ENCODE measurements at regions not wholly inside any gene's neighbourhood (a gene's known extent, or its start where the extent isn't known, plus 50 kb on each side); places are given as distances from the start of the nearest gene placed in this dataset.

DNA sequence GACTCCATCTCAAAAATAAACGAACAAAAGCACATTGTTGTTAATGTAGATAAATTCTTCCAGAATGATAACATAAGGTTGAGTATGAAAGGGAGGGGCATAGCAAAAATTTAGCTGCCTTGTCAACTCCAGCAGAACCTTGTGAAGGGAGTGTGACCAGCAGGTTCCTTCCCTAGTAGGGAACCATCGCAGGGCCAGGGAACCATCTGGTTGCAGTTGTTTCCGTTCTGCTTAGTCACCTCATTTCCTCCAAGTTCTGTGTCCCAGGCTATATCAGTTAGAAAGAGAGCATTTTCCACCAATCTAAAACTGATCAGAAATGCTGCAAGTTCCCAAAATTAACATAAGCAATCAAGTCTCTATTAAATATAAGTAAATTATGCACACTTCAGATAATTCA lies 126.7 kb upstream of the BLID start:
- Histone ChIP-seq H3K4me3 (no peak overlapping the region), H3K27ac (no peak overlapping the region), H3K36me3 (no peaks in the 10 kb centered on the region), H3K9me3 (no peaks in the 10 kb centered on the region), H3K4me1 (no peaks in the 10 kb centered on the region), H3K27me3 (no peaks in the 10 kb centered on the region)
- TF ChIP-seq, protein P1, sequence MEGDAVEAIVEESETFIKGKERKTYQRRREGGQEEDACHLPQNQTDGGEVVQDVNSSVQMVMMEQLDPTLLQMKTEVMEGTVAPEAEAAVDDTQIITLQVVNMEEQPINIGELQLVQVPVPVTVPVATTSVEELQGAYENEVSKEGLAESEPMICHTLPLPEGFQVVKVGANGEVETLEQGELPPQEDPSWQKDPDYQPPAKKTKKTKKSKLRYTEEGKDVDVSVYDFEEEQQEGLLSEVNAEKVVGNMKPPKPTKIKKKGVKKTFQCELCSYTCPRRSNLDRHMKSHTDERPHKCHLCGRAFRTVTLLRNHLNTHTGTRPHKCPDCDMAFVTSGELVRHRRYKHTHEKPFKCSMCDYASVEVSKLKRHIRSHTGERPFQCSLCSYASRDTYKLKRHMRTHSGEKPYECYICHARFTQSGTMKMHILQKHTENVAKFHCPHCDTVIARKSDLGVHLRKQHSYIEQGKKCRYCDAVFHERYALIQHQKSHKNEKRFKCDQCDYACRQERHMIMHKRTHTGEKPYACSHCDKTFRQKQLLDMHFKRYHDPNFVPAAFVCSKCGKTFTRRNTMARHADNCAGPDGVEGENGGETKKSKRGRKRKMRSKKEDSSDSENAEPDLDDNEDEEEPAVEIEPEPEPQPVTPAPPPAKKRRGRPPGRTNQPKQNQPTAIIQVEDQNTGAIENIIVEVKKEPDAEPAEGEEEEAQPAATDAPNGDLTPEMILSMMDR (IDR thresholded peaks at IDR 0.05): no peak
- no peak for DNase-seq (ENCODE audit: low spot score)

DNA sequence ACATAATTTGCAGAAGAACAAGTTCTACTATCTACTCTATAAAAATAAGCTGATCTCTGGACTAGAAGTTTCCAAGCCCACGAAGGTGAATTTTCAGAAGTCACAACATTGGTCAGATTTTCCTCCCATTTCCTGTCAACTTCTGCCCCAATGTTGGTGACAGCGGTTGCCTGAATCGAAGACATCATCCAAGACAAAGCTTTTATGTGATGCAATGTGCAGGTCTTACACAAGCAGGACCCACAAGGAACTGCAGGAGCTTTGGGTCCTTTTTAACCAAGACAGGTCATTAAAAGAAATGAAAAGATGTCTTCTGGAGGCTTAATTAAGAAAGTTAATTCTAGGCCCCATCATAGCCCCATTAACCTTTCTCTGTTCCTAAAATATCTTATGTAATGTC lies 125.6 kb upstream of the BLID start:
- Histone ChIP-seq H3K9me3 (no peaks in the 10 kb centered on the region), H3K36me3 (no peaks in the 10 kb centered on the region), H3K27me3 (no peaks in the 10 kb centered on the region), H3K4me1 (no peaks in the 10 kb centered on the region), H3K4me3 (no peak overlapping the region), H3K27ac (no peak overlapping the region)
- TF ChIP-seq, protein P1 (IDR thresholded peaks at IDR 0.05): no peak
- DNase-seq (ENCODE audit: low spot score): no peak

DNA sequence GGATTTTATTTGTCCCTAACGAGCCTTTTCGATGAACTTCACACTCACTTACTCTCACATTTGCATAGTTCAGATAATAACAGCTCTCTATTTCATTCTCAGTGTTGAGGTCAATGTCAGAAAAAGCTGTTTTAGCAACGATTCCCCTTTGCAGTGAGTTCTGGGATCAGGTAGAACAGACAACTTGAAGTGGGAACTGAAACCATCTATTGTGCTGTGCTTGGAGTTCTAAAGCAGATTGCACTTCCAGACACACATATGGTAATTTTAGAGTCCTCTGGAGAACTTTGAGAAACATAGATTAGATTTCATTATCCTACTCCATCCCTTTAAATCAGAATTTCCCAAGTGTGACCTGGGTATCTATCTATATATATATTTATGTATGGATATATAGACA lies 124.6 kb upstream of the BLID start:
- TF ChIP-seq, protein P1 (IDR thresholded peaks at IDR 0.05): no peak
- H3K27ac ChIP-seq: no peak overlapping the region
- H3K9me3 ChIP-seq: no peaks in the 10 kb centered on the region
- no peaks in the 10 kb centered on the region for H3K4me1 ChIP-seq
- H3K4me3 ChIP-seq: no peak overlapping the region
- no peaks in the 10 kb centered on the region for H3K27me3 ChIP-seq
- DNase-seq (ENCODE audit: low spot score): no peak
- no peaks in the 10 kb centered on the region for H3K36me3 ChIP-seq

GRCh38 chr11:122235615-122236014 lies 119.6 kb upstream of the BLID start:
- H3K36me3 ChIP-seq: no peaks in the 10 kb centered on the region
- no peaks in the 10 kb centered on the region for H3K27me3 ChIP-seq
- no peaks in the 10 kb centered on the region for H3K4me1 ChIP-seq
- H3K9me3 ChIP-seq: no peaks in the 10 kb centered on the region
- no peak overlapping the region for H3K4me3 ChIP-seq
- DNase-seq (ENCODE audit: low spot score): no peak
- TF ChIP-seq, protein P1 (IDR thresholded peaks at IDR 0.05): no peak
- no peak overlapping the region for H3K27ac ChIP-seq

DNA sequence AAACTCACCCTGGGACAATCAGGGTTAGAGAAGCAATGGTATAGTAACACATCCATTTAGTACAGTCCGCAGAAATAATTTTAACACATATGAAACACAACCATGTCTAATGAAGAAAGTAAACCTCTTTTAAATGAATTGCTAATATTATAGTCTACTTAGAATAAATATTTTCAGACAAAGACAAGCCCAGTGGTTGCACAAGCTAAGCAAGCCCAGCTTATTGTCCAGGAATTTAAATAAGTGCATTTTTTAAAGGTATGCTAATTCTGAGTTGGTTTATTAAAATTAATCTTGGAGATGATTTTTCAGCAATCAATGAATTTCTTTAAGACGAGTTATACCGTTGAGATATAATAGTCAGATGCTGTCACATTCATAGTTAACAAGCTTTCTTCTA lies 118.8 kb upstream of the BLID start:
- DNase-seq (ENCODE audit: low spot score): no peak
- H3K4me1 ChIP-seq: peaks cover 0 to under 1% of the 10 kb centered on the region in 2 donors
- no peaks in the 10 kb centered on the region for H3K27me3 ChIP-seq
- no peaks in the 10 kb centered on the region for H3K9me3 ChIP-seq
- H3K4me3 ChIP-seq: no peak overlapping the region
- no peak overlapping the region for H3K27ac ChIP-seq
- TF ChIP-seq, protein P1 (IDR thresholded peaks at IDR 0.05): no peak
- H3K36me3 ChIP-seq: no peaks in the 10 kb centered on the region

DNA sequence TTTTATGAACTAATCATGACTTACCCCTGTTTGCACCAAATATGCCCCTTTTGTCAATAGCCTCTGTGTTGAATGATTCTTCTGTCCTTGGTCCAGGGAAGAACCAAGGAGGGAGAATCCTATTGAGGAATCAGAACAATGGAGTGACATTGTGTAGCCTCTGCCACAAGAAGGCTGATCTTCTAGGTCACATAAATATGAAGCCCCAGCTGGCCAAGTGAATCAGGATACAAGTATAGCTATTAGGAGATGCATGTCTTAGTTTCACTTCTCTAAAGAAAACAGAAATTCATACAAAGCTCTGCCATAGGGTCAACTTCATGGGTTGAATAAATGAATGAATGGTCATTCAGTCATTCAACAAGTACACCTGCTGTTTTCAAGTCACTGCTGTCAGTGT lies 118.2 kb upstream of the BLID start:
- Histone ChIP-seq H3K27me3 (no peaks in the 10 kb centered on the region), H3K36me3 (no peaks in the 10 kb centered on the region), H3K4me1 (peaks cover 0 to 6% of the 10 kb centered on the region in 2 donors), H3K27ac (no peak overlapping the region), H3K4me3 (no peak overlapping the region), H3K9me3 (no peaks in the 10 kb centered on the region)
- TF ChIP-seq, protein P1 (IDR thresholded peaks at IDR 0.05): no peak
- no peak for DNase-seq (ENCODE audit: low spot score)
